Stimulated activated naive B cell treated with anti-CD40 and anti-IgM and Interleukin-4, amounts not matched to agents 10 μg/mL and 1 μg/mL and 100 μg/mL, for 72 hours (primary cell): ENCODE measurements at regions not wholly inside any gene's neighbourhood (a gene's known extent, or its start where the extent isn't known, plus 50 kb on each side); places are given as distances from the start of the nearest gene placed in this dataset.

Experiments used
- ATAC-seq, 2 donors: fragments of 150-1000 bp; cut with Tn5 transposase; replicated peaks; 2 replicates each; pipeline ENCODE4 v1.10.0; 2021; ENCODE audit warnings: moderate library complexity in 1 of 2
- DNase-seq: peaks from one replicate; pipeline ENCODE4 v3.0.0; 2021
- H3K27ac Mint-ChIP-seq: one replicate; pipeline ENCODE4 v1.8.0; 2022; ENCODE audit warnings: mild to moderate bottlenecking, mixed read lengths
- H3K27me3 Mint-ChIP-seq, 2 donors: one replicate each; pipeline ENCODE4 v1.8.0; 2022; ENCODE audit warnings: mixed read lengths in 2 of 2
- H3K36me3 Mint-ChIP-seq, 2 donors: one replicate each; pipeline ENCODE4 v1.8.0; 2022; ENCODE audit warnings: mixed read lengths in 2 of 2, mild to moderate bottlenecking in 1 of 2
- H3K4me1 Mint-ChIP-seq, 2 donors: one replicate each; pipeline ENCODE4 v1.8.0; 2022; ENCODE audit warnings: mixed read lengths in 2 of 2, mild to moderate bottlenecking in 1 of 2
- H3K4me3 Mint-ChIP-seq, 2 donors: one replicate each; pipeline ENCODE4 v1.8.0; 2022; ENCODE audit warnings: mild to moderate bottlenecking in 2 of 2, mixed read lengths in 2 of 2, moderate library complexity in 1 of 2
- H3K9me3 Mint-ChIP-seq, 2 donors: one replicate each; pipeline ENCODE4 v1.8.0; 2022; ENCODE audit warnings: mixed read lengths in 2 of 2, mild to moderate bottlenecking in 1 of 2

DNA sequence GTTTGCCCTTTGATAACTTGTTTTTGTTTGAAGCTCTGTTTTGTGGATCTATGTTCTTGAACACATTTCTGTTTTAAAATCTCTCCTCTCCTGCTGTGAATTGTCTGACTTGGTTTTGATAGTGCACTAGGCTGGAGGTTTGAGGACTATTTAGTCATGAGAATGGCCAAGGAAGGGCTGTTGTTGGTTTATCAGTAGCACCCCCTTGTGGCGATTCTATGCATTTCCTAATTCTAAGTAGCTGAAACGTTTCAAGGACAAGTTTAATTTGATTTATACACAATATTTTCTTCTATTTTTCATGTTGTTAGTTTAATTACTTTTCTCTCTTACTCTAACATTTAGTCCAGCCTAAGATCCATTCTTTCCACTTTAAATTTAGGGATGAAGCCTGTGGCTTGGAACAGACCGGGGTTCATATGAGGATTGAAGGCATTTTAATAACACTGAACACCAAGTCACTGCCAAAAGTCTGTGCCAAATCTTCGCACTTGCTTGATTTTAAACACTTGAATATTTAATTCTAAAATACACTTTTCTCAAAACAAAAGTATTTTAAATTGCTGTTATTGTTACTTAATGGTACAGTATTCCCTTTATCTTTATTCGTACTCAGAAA, 166.0 kb downstream of the SOCS6 start:
- H3K27ac Mint-ChIP-seq = no peak overlapping the region
- H3K4me3 Mint-ChIP-seq = no peak overlapping the region
- no peaks in the 10 kb centered on the region for H3K9me3 Mint-ChIP-seq
- no peaks in the 10 kb centered on the region for H3K4me1 Mint-ChIP-seq
- DNase-seq = no peak
- ATAC-seq = peak; percentile 60 to 62
- peaks cover 4 to 5% of the 10 kb centered on the region in 2 donors for H3K27me3 Mint-ChIP-seq
- no peaks in the 10 kb centered on the region for H3K36me3 Mint-ChIP-seq

DNA sequence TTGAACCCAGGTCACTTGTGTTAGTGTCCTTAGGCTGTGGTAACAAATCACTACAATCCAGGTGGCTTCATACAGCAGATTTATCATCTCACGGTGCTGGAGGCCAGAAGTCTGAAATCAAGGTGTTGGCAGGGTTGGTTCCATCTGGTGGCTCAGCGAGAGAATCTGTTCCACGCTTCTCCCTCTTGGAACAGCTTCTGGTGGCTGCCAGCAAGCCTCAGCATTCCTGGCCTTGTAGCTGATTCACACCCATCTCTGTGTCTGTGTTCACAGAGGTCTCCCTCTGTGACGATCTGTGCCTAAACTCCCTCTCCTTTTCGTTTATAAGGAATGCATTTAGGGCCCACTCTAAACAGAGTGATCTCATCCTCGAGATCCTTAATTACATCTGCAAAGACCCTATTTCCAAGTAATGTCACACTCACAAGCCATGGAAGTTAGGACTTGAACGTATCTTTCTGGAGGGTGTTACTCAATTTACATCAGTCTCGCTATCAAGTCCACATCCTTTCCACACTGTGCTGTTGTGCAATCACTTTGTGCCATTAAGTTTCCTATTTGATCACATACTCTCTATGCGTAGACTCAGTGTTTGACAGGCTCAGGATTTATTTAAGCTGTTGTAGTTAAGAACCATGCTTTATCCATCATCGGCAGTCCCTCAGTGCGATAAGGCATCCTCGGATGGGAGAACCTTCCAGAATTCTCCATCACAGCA, 164.4 kb downstream of the SOCS6 start:
- DNase-seq (no peak), ATAC-seq (no peak)

DNA sequence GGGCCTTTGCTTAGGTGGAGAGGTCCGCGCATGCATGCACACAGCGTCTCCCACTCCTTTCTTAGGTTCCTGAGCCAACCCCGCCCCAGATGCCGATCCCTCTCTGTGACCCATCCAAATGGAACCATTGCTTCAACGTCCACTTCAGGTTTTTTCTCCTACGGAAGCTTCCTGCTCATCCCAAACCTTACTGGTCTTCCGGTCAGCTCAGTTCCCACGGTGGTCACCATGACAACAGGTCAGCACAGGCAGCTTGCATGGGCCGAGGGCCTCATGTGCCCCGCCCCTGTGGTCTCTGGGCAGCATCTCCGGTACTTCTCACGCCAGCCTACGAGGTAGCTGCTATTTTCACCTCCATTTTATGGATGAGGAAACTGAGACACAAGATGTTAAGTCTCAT, 163.7 kb downstream of the SOCS6 start:
- H3K36me3 Mint-ChIP-seq = no peaks in the 10 kb centered on the region
- ATAC-seq = no peak
- no peak overlapping the region for H3K27ac Mint-ChIP-seq
- H3K9me3 Mint-ChIP-seq = no peaks in the 10 kb centered on the region
- H3K4me1 Mint-ChIP-seq = no peaks in the 10 kb centered on the region
- H3K4me3 Mint-ChIP-seq = no peak overlapping the region
- H3K27me3 Mint-ChIP-seq = peaks cover 4 to 5% of the 10 kb centered on the region in 2 donors
- no peak for DNase-seq

More for the DNA sequence above, 164.4 kb downstream of the SOCS6 start:
- Mint-ChIP-seq H3K4me3 (no peak overlapping the region), H3K36me3 (no peaks in the 10 kb centered on the region), H3K9me3 (no peaks in the 10 kb centered on the region), H3K4me1 (no peaks in the 10 kb centered on the region), H3K27me3 (peaks cover 4 to 5% of the 10 kb centered on the region in 2 donors), H3K27ac (no peak overlapping the region)

DNA sequence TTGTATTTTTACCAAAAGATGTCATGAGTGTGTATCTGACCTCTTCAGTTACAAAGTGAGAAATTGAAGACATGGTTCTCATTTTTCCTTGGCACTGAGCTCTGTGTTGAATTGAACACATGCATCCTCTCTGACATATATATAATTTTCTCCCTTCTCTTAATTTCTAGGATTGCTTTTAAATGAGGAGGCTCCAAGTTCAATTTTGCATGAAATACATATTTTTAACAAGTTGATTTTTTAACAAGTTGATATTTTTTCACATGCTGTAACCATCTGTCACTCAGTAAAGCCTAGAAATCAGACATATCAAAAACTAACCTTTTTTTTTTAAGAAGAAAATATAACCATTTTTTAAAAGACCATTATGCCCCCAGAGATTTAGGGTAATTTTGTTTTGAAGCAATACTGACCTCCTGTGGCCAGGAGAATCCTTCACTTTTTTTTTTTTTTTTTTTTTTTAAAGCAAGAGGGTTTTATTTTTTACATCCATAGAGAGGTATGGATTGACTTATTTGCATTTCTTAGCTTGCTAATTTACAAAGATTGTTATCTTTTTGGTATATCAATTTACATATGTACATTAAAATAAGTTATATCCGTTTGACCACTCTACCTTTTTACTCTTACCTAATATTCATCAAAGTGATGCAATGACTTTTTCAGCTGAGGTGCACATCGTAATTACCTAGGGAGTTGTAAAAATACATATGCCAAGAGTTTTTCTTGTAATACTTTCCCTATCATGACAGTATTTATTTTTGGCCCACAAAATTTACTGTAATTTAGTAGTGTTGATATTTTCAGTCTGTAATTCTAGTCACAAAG, 161.8 kb downstream of the SOCS6 start:
- peaks cover 0 to 4% of the 10 kb centered on the region in 2 donors for H3K27me3 Mint-ChIP-seq
- DNase-seq (no peak), ATAC-seq (no peak)
- no peaks in the 10 kb centered on the region for H3K36me3 Mint-ChIP-seq
- H3K9me3 Mint-ChIP-seq = no peaks in the 10 kb centered on the region
- H3K27ac Mint-ChIP-seq = no peak overlapping the region
- no peak overlapping the region for H3K4me3 Mint-ChIP-seq
- no peaks in the 10 kb centered on the region for H3K4me1 Mint-ChIP-seq

DNA sequence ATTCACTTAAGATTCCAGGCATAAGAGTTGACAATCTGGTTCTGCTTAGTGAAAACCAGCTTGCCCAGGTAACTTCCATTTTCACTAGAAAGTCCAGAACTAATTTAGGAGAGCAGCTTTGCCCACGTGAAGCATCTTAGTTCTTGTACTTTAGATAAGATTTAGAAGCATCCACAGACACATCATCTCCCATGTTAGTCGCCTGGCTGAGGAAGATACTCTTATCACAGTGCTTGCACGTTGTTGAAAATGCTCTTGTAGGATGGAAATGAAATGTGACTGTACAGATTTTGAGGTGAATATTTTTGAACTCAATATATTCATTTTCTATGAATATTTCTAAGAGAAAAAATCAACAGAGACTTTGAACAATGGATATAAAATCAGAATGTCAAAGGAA, 159.7 kb downstream of the SOCS6 start:
- no peak overlapping the region for H3K4me3 Mint-ChIP-seq
- peaks cover 0 to 1% of the 10 kb centered on the region in 2 donors for H3K9me3 Mint-ChIP-seq
- peaks cover 0 to 4% of the 10 kb centered on the region in 2 donors for H3K27me3 Mint-ChIP-seq
- DNase-seq (no peak), ATAC-seq (no peak)
- no peaks in the 10 kb centered on the region for H3K4me1 Mint-ChIP-seq
- no peak overlapping the region for H3K27ac Mint-ChIP-seq
- no peaks in the 10 kb centered on the region for H3K36me3 Mint-ChIP-seq

DNA sequence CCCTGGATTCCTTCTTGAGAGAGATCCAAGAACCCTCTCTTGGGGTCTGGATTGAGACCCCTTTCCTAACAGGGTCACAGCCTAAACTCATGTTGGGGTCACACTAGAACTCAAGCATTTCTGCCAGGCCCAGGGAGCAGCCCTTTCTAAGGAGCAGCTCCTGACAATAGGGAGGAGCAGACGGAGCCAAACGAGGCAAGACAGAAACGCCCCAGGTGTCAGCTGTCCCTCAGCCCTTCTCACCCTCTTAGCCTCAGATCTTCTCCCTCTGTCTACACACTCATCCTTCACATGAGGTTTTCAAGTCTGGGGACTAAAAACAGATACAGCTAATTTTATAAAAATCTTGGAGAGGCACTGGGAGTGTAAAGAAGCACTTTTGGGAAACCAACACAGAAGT, 157.2 kb downstream of the SOCS6 start:
- no peaks in the 10 kb centered on the region for H3K27me3 Mint-ChIP-seq
- no peak overlapping the region for H3K4me3 Mint-ChIP-seq
- H3K9me3 Mint-ChIP-seq = peaks cover 8 to 9% of the 10 kb centered on the region in 2 donors
- no peak overlapping the region for H3K27ac Mint-ChIP-seq
- H3K36me3 Mint-ChIP-seq = no peaks in the 10 kb centered on the region
- ATAC-seq (no peak), DNase-seq (no peak)
- H3K4me1 Mint-ChIP-seq = no peaks in the 10 kb centered on the region

DNA sequence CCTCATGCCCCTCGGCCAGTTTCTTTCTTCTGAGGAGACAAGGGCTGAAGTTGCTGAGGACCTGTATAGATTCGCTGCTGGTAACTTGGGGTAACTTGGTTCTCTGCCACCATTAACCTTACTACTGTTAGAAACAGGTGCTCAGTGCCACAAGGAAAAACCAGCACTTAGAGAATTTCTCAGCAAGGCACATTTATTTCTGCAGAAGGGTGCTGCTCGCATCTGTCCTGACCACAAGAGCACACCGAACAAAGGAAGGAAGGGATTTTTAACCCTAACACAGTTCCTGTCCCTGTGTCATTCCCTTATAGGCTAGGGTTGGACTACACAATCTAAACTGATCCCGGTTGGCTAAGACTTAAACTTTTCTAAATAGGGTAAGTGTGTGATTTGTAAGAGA, 154.1 kb downstream of the SOCS6 start:
- Mint-ChIP-seq H3K9me3 (peaks cover 8 to 9% of the 10 kb centered on the region in 2 donors), H3K4me1 (no peaks in the 10 kb centered on the region), H3K27ac (no peak overlapping the region), H3K4me3 (no peak overlapping the region), H3K27me3 (no peaks in the 10 kb centered on the region), H3K36me3 (no peaks in the 10 kb centered on the region)
- ATAC-seq (no peak), DNase-seq (no peak)

DNA sequence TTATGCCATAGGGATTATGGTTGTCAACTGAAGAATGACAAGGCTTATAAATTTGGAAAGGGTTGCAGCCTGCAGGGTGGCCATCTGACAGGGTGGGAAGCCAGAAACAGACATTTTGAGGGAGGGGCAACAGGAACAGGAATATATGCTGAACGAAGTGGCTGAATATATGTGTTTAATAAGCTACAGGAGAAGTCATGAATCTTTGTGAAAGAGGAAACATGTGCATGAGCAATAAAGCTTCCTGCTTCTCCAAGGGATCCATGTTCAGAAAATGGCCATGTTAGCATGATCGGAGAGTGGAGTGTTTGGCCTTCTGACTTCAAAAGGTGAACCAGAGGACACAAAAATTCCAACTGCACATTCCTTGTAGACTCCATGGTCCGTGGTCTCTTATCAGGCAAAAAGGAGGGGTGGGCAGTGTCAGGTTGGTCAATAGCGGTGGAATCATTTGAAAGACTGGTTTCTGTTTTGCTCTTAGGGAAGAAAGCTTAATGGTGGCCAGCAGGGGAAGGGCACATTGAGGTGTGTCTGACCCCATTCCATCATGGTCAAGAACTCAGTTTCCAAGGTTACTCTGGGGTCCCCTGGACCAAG, 144.1 kb downstream of the SOCS6 start:
- no peaks in the 10 kb centered on the region for H3K27me3 Mint-ChIP-seq
- H3K4me1 Mint-ChIP-seq = no peaks in the 10 kb centered on the region
- no peak overlapping the region for H3K4me3 Mint-ChIP-seq
- H3K36me3 Mint-ChIP-seq = no peaks in the 10 kb centered on the region
- DNase-seq = no peak
- H3K27ac Mint-ChIP-seq = no peak overlapping the region
- no peaks in the 10 kb centered on the region for H3K9me3 Mint-ChIP-seq
- ATAC-seq = no peak

DNA sequence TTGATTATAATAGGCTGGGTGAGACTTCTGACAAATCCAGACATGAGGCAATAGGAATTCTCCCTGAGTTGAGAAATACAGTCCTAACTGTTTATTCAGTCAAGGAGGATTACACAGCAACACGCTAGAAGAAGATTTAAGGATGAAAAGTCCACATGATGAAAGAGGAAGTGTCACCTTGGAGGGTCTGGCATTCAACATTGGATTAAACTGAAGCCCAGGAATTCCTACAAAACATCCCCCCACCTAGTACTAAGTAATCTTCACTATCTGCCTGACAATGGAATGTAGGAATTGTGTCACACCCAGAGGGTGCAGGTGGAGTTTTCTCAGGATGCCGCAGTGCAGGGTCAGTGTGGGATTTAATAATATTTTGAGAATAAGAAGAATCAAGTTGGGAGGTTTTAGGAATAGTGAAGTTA, 142.4 kb downstream of the SOCS6 start:
- no peak overlapping the region for H3K4me3 Mint-ChIP-seq
- no peaks in the 10 kb centered on the region for H3K36me3 Mint-ChIP-seq
- no peak for DNase-seq
- H3K27ac Mint-ChIP-seq = no peak overlapping the region
- ATAC-seq = no peak
- no peaks in the 10 kb centered on the region for H3K4me1 Mint-ChIP-seq
- H3K27me3 Mint-ChIP-seq = no peaks in the 10 kb centered on the region
- no peaks in the 10 kb centered on the region for H3K9me3 Mint-ChIP-seq

DNA sequence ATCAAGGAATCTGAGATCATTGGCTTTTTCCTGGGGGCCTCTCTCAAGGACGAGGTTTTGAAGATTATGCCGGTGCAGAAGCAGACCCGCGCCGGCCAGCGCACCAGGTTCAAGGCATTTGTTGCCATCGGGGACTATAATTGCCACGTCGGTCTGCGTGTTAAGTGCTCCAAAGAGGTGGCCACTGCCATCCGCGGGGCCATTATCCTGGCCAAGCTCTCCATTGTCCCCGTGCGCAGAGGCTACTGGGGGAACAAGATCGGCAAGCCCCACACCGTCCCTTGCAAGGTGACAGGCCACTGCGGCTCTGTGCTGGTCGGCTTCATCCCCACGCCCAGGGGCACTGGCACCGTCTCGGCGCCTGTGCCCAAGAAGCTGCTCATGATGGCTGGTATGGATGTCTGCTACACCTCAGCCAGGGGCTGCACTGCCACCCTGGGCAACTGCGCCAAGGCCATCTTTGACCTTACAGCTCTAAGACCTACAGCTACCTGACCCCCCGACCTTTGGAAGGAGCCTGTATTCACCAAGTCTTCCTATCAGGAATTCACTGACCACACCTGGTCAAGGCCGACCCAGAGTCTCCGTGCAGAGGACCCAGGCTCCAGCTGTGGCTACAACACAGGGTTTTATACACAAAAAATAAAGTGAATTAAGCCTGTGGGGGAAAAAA, 141.8 kb downstream of the SOCS6 start:
- Mint-ChIP-seq H3K9me3 (no peaks in the 10 kb centered on the region), H3K27me3 (peaks cover 0 to 2% of the 10 kb centered on the region in 2 donors), H3K36me3 (no peaks in the 10 kb centered on the region), H3K27ac (no peak overlapping the region), H3K4me1 (no peaks in the 10 kb centered on the region), H3K4me3 (no peak overlapping the region)
- DNase-seq (no peak), ATAC-seq (no peak)

DNA sequence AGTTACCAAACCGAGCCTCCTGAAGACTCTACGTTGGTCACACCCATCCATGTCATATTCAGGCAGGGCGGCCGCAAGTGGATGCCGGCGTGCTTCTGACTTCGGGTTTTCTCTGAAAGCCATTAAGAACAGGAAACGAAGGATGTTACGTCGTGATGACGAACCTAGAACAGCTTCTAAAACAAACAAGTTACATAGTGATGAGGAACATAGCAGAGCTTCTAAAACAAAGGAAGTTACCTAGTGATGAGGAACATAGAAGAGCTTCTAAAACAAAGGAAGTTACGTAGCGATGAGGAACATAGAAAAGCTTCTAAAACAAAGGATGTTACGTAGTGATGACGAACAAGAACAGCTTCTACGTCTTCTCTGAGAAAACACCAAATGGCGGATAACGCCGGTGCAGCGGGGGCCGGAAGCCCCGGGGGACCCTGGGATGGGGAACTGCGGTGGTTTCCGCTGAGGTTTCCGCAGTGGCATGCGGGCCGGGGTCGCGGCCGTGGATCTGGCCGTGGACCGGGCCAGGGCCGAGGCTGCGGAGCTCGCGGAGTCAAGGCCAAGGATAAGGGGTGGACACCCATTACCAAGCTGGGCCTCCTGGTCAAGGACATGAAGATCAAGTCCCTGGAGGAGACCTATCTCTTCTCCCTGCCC, 141.1 kb downstream of the SOCS6 start:
- ATAC-seq (no peak), DNase-seq (no peak)
- no peaks in the 10 kb centered on the region for H3K36me3 Mint-ChIP-seq
- no peaks in the 10 kb centered on the region for H3K9me3 Mint-ChIP-seq
- H3K4me3 Mint-ChIP-seq = no peak overlapping the region
- no peaks in the 10 kb centered on the region for H3K4me1 Mint-ChIP-seq
- H3K27me3 Mint-ChIP-seq = peaks cover 0 to 4% of the 10 kb centered on the region in 2 donors
- H3K27ac Mint-ChIP-seq = no peak overlapping the region

DNA sequence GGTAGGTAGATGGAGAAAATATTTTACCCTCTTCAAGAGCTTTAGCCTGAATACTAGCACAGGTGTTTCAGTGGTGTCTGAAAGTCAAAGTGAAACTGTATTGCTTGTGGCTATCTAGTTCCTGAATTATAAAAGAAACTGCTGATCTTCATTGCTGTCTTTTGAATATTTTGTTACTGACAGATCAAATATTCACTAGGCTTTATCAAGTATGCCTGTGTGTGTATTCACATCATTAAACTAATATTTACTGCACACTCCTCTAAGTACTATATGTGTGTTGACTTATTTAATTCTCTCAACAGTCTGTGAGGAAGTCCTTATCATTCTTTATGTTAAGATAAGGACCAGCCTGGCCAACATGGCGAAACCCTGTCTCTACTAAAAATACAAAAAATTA, 139.6 kb downstream of the SOCS6 start:
- Mint-ChIP-seq H3K9me3 (no peaks in the 10 kb centered on the region), H3K36me3 (no peaks in the 10 kb centered on the region), H3K4me1 (no peaks in the 10 kb centered on the region), H3K27ac (no peak overlapping the region), H3K4me3 (no peak overlapping the region), H3K27me3 (peaks cover 0 to 4% of the 10 kb centered on the region in 2 donors)
- DNase-seq (no peak), ATAC-seq (peak; percentile 76 to 86)

DNA sequence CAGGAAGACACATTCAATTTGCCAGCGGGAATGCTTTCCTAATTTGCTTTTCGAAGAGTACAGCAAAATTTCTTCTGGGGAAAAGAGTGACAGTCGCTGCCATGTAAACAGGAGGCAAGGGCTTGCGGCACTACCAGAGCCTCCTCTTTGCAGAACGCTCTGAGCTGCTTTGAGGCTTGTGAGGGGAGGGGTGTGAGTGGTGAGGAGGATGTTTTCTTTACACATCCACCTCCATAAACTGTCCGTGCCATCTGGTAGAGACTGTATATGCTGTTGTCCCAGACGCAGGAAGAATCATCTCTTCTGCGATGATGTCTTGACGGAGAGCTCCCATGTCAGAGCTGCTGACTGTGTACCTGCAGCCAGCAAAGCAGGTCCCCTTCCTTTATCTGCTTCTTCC, 138.0 kb downstream of the SOCS6 start:
- ATAC-seq (no peak), DNase-seq (no peak)
- H3K27ac Mint-ChIP-seq = no peak overlapping the region
- peaks cover 0 to 4% of the 10 kb centered on the region in 2 donors for H3K27me3 Mint-ChIP-seq
- no peak overlapping the region for H3K4me3 Mint-ChIP-seq
- no peaks in the 10 kb centered on the region for H3K9me3 Mint-ChIP-seq
- H3K4me1 Mint-ChIP-seq = no peaks in the 10 kb centered on the region
- no peaks in the 10 kb centered on the region for H3K36me3 Mint-ChIP-seq

DNA sequence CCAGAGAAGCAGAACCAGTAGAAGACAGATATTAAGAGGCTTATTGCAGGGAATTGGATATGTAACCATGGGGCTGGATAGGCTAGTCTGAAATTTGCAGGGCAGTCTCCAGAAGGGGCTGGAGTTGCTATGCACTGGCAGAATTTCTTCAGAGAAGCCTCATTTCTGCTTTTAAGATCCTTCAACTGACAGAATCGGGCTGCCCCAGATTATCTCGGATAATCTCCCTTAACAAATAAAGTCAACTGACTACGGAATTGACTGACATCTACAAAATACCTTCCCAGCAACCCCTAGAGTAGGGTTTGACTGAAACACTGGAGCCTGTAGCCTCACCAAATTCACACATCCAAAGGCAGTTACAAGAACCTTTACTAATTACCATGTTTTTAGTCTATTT, 136.4 kb downstream of the SOCS6 start:
- H3K27me3 Mint-ChIP-seq = peaks cover 0 to 4% of the 10 kb centered on the region in 2 donors
- H3K36me3 Mint-ChIP-seq = no peaks in the 10 kb centered on the region
- H3K27ac Mint-ChIP-seq = no peak overlapping the region
- DNase-seq = no peak
- H3K9me3 Mint-ChIP-seq = no peaks in the 10 kb centered on the region
- ATAC-seq = no peak
- H3K4me3 Mint-ChIP-seq = no peak overlapping the region
- no peaks in the 10 kb centered on the region for H3K4me1 Mint-ChIP-seq
